Skeletal muscle satellite cell (primary cell): ENCODE measurements at regions not wholly inside any gene's neighbourhood (a gene's known extent, or its start where the extent isn't known, plus 50 kb on each side); places are given as distances from the start of the nearest gene placed in this dataset.
"Not testable (repeated sequence)": the region's sequence is repeated elsewhere in the genome, so short reads cannot be mapped to it uniquely, and the experiment has no call there.

Experiments used
- H3K27me3 ChIP-seq: 2 replicates; pipeline ENCODE4 v1.7.0; 2013; ENCODE audit warnings: low read length; ENCODE audit not compliant: control insufficient read depth, insufficient read depth
- H3K36me3 ChIP-seq: 2 replicates; pipeline ENCODE4 v1.7.0; 2013; ENCODE audit warnings: mild to moderate bottlenecking, control low read depth, low read length; ENCODE audit not compliant: insufficient read depth
- H3K4me1 ChIP-seq: 2 replicates; pipeline ENCODE4 v1.7.0; 2013; ENCODE audit warnings: low read length; ENCODE audit not compliant: control insufficient read depth, insufficient read depth
- H3K4me2 ChIP-seq: 2 replicates; pipeline ENCODE4 v1.7.0; 2013; ENCODE audit warnings: mild to moderate bottlenecking, low read length
- H3K4me3 ChIP-seq: 2 replicates; pipeline ENCODE4 v1.7.0; 2013; ENCODE audit warnings: low read length
- H3K9ac ChIP-seq: 2 replicates; pipeline ENCODE4 v1.7.0; 2013; ENCODE audit warnings: mild to moderate bottlenecking, low read depth, low read length, moderate library complexity
- H3K9me3 ChIP-seq: replicated peaks from 2 replicates; pipeline ENCODE4 v1.7.0; 2013; ENCODE audit warnings: mild to moderate bottlenecking, control low read depth, low read length

DNA sequence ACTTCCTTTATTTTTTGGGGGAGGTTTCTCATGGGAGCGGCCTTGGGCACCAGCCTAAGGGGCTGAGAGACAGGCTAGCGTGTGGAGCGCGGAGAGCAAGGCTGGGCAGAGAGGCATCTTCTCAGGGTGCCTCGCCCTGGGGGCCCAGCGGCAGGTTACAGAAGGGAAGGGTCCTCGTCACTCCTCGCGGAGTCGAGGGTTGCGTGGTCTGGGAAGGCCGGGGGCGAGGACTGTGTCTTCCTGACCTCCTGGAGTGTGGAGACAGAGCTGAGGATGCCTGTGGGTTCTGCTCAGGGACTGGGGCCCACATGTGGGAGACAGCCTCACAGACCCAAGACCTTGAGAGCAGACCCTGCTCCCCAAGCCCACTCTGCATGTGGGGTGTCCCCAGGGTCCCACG lies 79.6 kb upstream of the LRPAP1 start:
- Histone ChIP-seq H3K27me3 (no peaks in the 10 kb centered on the region), H3K4me2 (no peak overlapping the region), H3K4me1 (peaks cover 9% of the 10 kb centered on the region), H3K9ac (no peak overlapping the region), H3K36me3 (no peaks in the 10 kb centered on the region), H3K9me3 (no peaks in the 10 kb centered on the region), H3K4me3 (no peak overlapping the region)

DNA sequence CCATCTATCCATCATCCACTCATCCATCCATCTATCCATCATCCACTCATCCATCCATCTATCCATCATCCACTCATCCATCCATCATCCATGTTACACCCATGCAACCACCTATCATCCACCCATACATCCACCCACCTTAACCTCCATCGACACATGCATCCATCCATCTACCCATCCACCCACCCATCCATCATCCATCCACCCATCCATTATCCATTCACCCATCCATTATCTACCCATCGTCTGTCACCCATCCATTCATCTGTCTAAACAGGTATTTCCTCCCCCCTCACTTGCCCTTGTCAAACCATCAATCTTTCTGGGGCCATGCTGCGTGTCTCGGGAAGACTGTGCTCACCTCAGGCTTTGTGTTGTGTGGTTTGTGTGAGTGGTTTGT lies 78.6 kb upstream of the LRPAP1 start:
- H3K4me2 ChIP-seq, H3K4me3 ChIP-seq, H3K9ac ChIP-seq, H3K9me3 ChIP-seq, H3K36me3 ChIP-seq, H3K4me1 ChIP-seq, H3K27me3 ChIP-seq: not testable (repeated sequence)

DNA sequence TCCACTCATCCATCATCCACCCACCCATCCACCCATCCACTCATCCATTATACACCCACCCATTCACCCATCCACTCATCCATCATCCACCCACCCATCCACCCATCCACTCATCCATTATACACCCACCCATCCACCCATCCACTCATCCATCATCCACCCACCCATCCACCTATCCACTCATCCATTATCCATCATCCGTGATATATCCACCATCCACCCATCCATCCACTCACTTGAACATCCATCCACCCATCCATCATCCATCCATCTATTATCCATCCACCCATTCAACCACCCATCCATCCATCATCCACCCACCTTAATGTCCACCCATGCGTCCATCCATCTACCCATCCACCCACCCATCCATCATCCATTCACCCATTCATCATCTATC lies 77.7 kb upstream of the LRPAP1 start:
- H3K36me3 ChIP-seq, H3K4me1 ChIP-seq, H3K4me3 ChIP-seq, H3K9me3 ChIP-seq, H3K4me2 ChIP-seq, H3K9ac ChIP-seq, H3K27me3 ChIP-seq: not testable (repeated sequence)

DNA sequence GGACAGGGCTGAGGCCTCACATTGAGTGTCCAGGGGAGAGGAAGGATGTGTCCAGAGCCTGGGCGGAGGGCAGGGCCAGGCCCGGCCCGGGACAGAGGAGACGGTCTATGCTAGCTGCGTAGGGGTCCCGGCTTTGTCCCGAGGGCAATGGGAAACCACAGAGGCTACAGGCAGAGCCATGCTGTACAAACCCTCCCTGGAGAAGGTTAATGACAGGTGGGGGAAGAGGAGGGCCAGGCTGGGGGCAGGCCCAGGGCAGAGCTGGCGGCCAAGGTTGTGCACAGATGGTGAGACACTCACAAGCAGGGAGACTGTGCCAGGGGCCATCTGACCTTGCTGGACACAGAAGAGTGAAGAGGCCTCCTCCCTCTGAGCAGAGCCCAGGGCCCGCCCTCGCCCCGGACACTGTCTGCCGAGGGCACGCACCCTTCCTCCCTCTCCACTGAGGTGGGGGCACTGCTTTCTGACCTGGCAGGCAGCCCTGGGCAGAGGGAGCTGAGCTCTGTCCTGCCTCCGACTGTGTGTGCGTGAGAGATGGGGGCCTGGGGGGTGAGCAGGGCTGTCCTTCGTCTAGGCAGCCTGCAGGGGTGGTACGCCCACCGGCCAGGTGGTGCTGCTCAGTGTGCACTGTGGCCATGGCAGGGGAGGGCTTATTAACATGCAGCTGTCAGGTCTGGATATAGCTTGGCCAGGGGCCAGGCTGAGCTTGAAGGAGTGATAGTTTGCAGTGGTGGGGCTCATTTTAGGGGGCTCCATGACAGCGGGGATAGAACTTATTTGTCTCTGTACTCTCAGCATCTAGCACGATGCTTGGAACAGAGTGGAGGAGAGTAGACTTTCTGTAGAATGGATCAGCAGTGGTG lies 75.7 kb upstream of the LRPAP1 start:
- no peaks in the 10 kb centered on the region for H3K9me3 ChIP-seq
- H3K4me3 ChIP-seq: no peak overlapping the region
- no peak overlapping the region for H3K4me2 ChIP-seq
- no peak overlapping the region for H3K9ac ChIP-seq
- H3K27me3 ChIP-seq: no peaks in the 10 kb centered on the region
- H3K4me1 ChIP-seq: no peaks in the 10 kb centered on the region
- H3K36me3 ChIP-seq: no peaks in the 10 kb centered on the region

DNA sequence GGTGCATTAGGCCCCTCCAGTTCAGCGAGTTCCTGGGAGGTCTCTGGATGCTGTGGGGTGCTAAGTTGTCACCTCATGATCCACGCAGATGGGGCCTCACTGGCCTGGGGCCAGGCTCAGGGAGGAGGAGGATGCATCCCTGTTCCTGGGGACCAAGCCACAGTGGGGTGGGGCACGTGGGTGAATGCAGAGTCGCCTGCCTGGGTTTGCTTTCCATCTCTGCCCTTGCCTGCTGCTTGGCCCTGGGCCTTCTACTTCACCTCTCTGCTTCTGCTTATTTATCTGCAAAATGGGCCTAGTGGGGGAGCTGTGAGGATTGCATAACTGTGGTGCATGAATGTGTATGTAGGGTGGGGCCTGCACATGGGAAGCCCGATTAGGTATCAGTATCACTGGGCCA lies 74.6 kb upstream of the LRPAP1 start:
- H3K4me1 ChIP-seq, H3K27me3 ChIP-seq, H3K4me2 ChIP-seq, H3K36me3 ChIP-seq, H3K4me3 ChIP-seq, H3K9ac ChIP-seq, H3K9me3 ChIP-seq: not testable (repeated sequence)

DNA sequence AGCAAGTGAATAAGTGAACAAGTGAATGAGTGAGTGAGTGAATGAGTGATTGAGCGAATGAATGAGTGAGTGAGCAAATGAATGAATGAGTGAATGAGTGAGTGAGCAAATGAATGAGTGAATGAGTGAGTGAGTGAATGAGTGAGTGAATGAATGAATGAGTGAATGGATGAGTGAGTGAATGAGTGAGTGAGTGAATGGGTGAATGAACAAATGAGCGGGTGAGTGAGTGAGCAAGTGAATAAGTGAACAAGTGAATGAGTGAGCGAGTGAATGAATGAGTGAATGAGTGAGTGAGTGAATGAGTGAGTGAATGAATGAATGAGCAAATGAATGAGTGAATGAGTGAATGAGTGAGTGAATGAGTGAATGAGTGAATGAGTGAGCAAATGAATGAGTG lies 74.0 kb upstream of the LRPAP1 start:
- not testable (repeated sequence) for H3K9ac ChIP-seq, H3K4me1 ChIP-seq, H3K4me3 ChIP-seq, H3K36me3 ChIP-seq, H3K4me2 ChIP-seq, H3K27me3 ChIP-seq, H3K9me3 ChIP-seq

DNA sequence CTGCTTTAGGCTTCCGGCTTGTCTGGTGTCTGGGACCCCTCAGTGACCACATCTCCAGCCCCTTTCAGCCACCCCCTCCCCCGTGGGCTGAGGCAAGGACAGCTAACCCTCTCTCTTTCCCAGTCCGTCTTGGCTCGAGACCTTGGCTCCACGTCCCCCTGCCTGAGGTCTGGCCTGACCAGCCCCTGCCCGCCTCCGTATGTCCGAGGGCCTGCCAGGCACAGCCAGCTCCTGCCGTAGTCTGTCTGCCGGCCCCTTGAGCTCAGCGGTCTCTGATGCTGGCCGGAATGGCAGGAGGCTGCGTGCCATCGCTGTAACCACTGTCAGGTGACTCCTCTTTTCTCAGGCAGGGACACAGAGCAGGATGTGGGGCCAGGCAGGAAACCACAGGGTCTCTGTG lies 73.3 kb upstream of the LRPAP1 start:
- Histone ChIP-seq H3K4me3 (no peak overlapping the region), H3K9me3 (no peaks in the 10 kb centered on the region), H3K9ac (no peak overlapping the region), H3K27me3 (no peaks in the 10 kb centered on the region), H3K4me2 (no peak overlapping the region), H3K4me1 (no peaks in the 10 kb centered on the region), H3K36me3 (no peaks in the 10 kb centered on the region)

DNA sequence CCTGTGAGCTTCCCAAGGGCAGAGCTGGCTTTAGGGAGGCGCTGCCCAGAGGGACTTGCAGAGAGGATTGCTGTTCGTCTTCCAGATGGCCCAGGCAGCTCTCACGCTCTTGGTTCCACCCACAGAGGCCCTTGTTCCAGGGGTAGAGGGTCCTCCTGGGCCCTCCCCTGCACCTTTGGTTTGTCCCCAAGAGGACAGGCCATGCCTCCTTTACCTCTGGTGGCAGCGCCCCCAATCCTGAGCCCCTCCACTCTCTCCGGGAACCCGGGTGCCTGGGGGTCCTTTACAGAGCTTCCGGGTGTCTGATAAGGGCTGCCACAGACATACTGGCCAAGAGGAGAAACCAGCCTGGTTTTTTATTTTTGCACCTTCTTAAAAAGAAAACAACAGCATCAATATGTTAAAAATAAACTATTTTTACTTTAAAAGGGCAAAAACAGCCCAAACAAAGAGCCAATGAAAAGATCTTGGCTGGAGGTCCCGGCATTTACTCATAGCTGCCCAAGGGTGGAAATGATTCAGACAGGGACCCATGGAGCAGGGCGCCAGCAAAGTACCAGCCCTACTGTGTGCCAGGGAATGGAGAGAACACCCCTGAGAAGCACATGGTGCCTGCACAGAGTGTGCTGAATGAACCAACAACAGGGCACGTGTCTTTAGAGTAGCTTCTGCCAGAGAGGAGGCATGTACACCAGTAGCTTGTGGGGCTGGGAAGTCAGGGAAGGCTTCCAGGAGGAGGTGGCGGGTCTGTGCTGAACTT lies 70.8 kb upstream of the LRPAP1 start:
- not testable (repeated sequence) for H3K4me3 ChIP-seq, H3K4me2 ChIP-seq, H3K36me3 ChIP-seq, H3K9ac ChIP-seq, H3K9me3 ChIP-seq, H3K27me3 ChIP-seq, H3K4me1 ChIP-seq

DNA sequence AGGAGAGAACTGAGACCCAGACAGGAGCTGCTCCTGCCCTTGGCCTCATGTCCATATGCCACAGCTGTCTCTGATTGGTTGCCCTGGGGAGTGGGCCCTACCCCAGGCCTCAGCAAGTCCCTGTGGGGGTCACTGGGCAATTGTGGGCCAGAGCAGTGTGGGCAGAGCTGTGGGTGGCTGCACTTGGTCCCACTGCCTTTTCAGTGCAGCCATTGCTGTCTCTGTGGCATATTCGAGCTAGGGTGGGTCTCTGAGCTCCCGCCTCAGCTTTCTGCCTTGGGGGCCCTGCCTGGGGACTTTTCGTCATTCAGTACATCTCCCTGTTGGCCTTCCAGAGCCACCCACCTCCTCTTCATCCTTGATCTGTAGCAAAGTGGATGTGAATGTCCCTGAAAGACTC lies 69.8 kb upstream of the LRPAP1 start:
- H3K4me2 ChIP-seq: no peak overlapping the region
- no peaks in the 10 kb centered on the region for H3K9me3 ChIP-seq

DNA sequence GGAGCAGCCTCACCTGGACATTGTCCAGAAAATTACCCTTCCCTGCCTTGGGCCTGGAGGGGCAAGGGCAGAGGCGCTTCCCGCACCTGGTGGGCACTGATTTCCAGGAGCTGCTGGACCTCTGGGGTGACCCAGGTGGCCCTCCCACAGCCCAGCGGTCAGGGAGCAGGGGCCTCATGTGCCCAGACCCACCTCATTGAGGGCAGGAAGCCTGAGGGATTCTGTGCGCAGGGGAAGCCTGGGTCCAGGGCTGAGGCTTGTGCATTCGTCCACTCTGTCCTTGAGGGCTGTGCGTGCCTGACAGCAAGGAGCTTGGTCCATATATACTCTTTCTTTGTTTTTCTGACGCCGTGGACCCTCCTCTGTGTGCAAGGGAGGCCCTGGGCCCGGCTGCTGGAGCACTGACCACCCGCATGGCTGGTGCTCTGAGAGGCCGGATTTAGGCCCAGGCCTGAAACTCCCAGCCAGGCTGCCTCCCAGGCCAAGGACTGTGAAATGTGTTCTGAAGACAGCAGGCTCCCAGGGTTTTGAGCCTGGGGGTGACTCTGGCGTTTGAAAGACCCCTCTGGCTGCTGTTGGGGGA lies 69.0 kb upstream of the LRPAP1 start:
- H3K9ac ChIP-seq, H3K36me3 ChIP-seq, H3K4me3 ChIP-seq, H3K4me2 ChIP-seq, H3K9me3 ChIP-seq, H3K27me3 ChIP-seq, H3K4me1 ChIP-seq: not testable (repeated sequence)

More for the DNA sequence above, 69.8 kb upstream of the LRPAP1 start:
- Histone ChIP-seq H3K36me3 (no peaks in the 10 kb centered on the region), H3K4me3 (no peak overlapping the region), H3K27me3 (no peaks in the 10 kb centered on the region), H3K4me1 (no peaks in the 10 kb centered on the region), H3K9ac (no peak overlapping the region)

DNA sequence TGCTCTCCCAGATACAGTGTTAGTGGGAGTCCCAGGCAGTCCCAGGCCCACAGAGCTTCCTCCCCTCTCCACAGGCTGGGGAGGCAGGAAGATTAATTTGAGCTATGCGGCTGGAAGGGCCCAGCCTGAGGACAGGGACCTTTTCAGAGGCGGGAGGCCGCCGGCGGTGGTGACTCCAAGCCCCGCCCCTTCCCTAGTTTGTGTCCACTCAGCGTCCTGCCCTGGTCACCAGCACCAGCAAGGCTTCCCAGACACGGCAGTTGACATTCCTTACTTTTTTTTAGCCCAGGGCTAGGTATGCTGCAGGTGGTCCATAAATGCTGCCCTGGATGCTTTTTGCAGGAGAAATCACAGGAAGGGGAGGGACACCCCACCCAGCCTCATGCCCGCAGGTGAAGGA lies 67.7 kb upstream of the LRPAP1 start:
- no peaks in the 10 kb centered on the region for H3K9me3 ChIP-seq
- no peak overlapping the region for H3K9ac ChIP-seq
- no peaks in the 10 kb centered on the region for H3K36me3 ChIP-seq
- H3K4me2 ChIP-seq: no peak overlapping the region
- no peaks in the 10 kb centered on the region for H3K4me1 ChIP-seq
- no peak overlapping the region for H3K4me3 ChIP-seq
- no peaks in the 10 kb centered on the region for H3K27me3 ChIP-seq
